H9 (cell line): ENCODE measurements at regions not wholly inside any gene's neighbourhood (a gene's known extent, or its start where the extent isn't known, plus 50 kb on each side); places are given as distances from the start of the nearest gene placed in this dataset.

Experiments
- DNase-seq: peaks from one replicate; pipeline ENCODE4 v3.0.0-alpha.2; 2017
- H2AFZ ChIP-seq: one replicate; pipeline ENCODE4 v1.6.1; 2013; ENCODE audit warnings: mild to moderate bottlenecking, low read length, control low read depth, moderate library complexity
- H2AK5ac ChIP-seq: 2 replicates; pipeline ENCODE4 v1.6.1; 2013; ENCODE audit warnings: low read length, control low read depth, mixed read lengths; ENCODE audit not compliant: insufficient read length
- H2BK120ac ChIP-seq: one replicate; pipeline ENCODE4 v1.6.1; 2013; ENCODE audit warnings: low read depth, mild to moderate bottlenecking, low read length, control low read depth, inconsistent platforms; ENCODE audit not compliant: poor library complexity, severe bottlenecking
- H2BK12ac ChIP-seq: 2 replicates; pipeline ENCODE4 v1.6.1; 2013; ENCODE audit warnings: low read length, control low read depth, mixed read lengths, low read depth; ENCODE audit not compliant: insufficient read length
- H2BK15ac ChIP-seq: 2 replicates; pipeline ENCODE4 v1.6.1; 2013; ENCODE audit warnings: low read depth, low read length, control low read depth
- H2BK20ac ChIP-seq: one replicate; pipeline ENCODE4 v1.6.1; 2013; ENCODE audit warnings: low read depth, mild to moderate bottlenecking, low read length, control low read depth, inconsistent platforms; ENCODE audit not compliant: poor library complexity, severe bottlenecking
- H2BK5ac ChIP-seq: 2 replicates; pipeline ENCODE4 v1.6.1; 2013; ENCODE audit warnings: low read length, control low read depth, mixed read lengths; ENCODE audit not compliant: insufficient read length
- H3K14ac ChIP-seq: 2 replicates; pipeline ENCODE4 v1.6.1; 2013; ENCODE audit warnings: low read length, control low read depth; ENCODE audit not compliant: insufficient read depth
- H3K18ac ChIP-seq: 2 replicates; pipeline ENCODE4 v1.6.1; 2013; ENCODE audit warnings: low read depth, mild to moderate bottlenecking, mixed read lengths, low read length, control low read depth; ENCODE audit not compliant: insufficient read length
- H3K23ac ChIP-seq: 2 replicates; pipeline ENCODE4 v1.6.1; 2013; ENCODE audit warnings: low read length, control low read depth, mixed read lengths, low read depth; ENCODE audit not compliant: insufficient read length
- H3K23me2 ChIP-seq: 2 replicates; pipeline ENCODE4 v1.6.1; 2013; ENCODE audit warnings: low read depth, mild to moderate bottlenecking, mixed read lengths, low read length, control low read depth; ENCODE audit not compliant: insufficient read length, poor library complexity, severe bottlenecking
- H3K27ac ChIP-seq: 2 replicates; pipeline ENCODE4 v1.5.1; 2013; ENCODE audit warnings: low read length, control low read depth, mixed read lengths, low read depth; ENCODE audit not compliant: insufficient read length
- H3K27me3 ChIP-seq: 2 replicates; pipeline ENCODE4 v1.6.1; 2013; ENCODE audit warnings: low read length, control low read depth, inconsistent platforms; ENCODE audit not compliant: insufficient read depth
- H3K4ac ChIP-seq: 2 replicates; pipeline ENCODE4 v1.6.1; 2013; ENCODE audit warnings: low read depth, mild to moderate bottlenecking, control low read depth, inconsistent platforms, low read length, moderate library complexity
- H3K4me1 ChIP-seq: 2 replicates; pipeline ENCODE4 v1.6.1; 2013; ENCODE audit warnings: low read length, control low read depth, inconsistent platforms; ENCODE audit not compliant: insufficient read depth
- H3K4me2 ChIP-seq: 2 replicates; pipeline ENCODE4 v1.6.1; 2013; ENCODE audit warnings: low read length, control low read depth, mixed read lengths; ENCODE audit not compliant: insufficient read length, insufficient read depth
- H3K56ac ChIP-seq: 2 replicates; pipeline ENCODE4 v1.6.1; 2013; ENCODE audit warnings: low read depth, mild to moderate bottlenecking, mixed read lengths, low read length, control low read depth; ENCODE audit not compliant: insufficient read length
- H3K79me1 ChIP-seq: 2 replicates; pipeline ENCODE4 v1.6.1; 2013; ENCODE audit warnings: low read depth, mild to moderate bottlenecking, moderate library complexity, low read length, control low read depth, inconsistent platforms; ENCODE audit not compliant: insufficient read depth, poor library complexity, severe bottlenecking
- H3K79me2 ChIP-seq: 2 replicates; pipeline ENCODE4 v1.6.1; 2013; ENCODE audit warnings: low read length, control low read depth, inconsistent platforms; ENCODE audit not compliant: insufficient read depth
- H3K9ac ChIP-seq: 2 replicates; pipeline ENCODE4 v1.6.1; 2013; ENCODE audit warnings: low read length, control low read depth, mixed read lengths; ENCODE audit not compliant: insufficient read length; ENCODE audit errors: extremely low read depth
- H3K9me3 ChIP-seq: one replicate; pipeline ENCODE4 v1.6.1; 2013; ENCODE audit warnings: low read depth, low read length, inconsistent platforms; ENCODE audit not compliant: control insufficient read depth
- H3T11ph ChIP-seq: one replicate; pipeline ENCODE4 v1.6.1; 2013; ENCODE audit warnings: mild to moderate bottlenecking, low read length, control low read depth, inconsistent platforms
- H4K20me1 ChIP-seq: one replicate; pipeline ENCODE4 v1.6.1; 2013; ENCODE audit not compliant: control insufficient read depth, insufficient read length, insufficient read depth
- H4K5ac ChIP-seq: 2 replicates; pipeline ENCODE4 v1.6.1; 2013; ENCODE audit warnings: low read depth, mild to moderate bottlenecking, mixed read lengths, low read length, control low read depth; ENCODE audit not compliant: insufficient read length
- H4K8ac ChIP-seq: replicated peaks from 2 replicates; pipeline ENCODE4 v1.6.1; 2013; ENCODE audit warnings: low read length, control low read depth, mixed read lengths, low read depth; ENCODE audit not compliant: insufficient read length
- H4K91ac ChIP-seq: 2 replicates; pipeline ENCODE4 v1.6.1; 2013; ENCODE audit warnings: low read depth, mild to moderate bottlenecking, moderate library complexity, mixed read lengths, low read length, control low read depth; ENCODE audit not compliant: insufficient read length
- H3K27ac Mint-ChIP-seq, 3 experiments: 2 replicates in 2 of 3; 3 replicates in 1 of 3; pipeline ENCODE4 v1.8.0; 2020 to 2021; ENCODE audit warnings: mixed read lengths in 3 of 3, mild to moderate bottlenecking in 1 of 3, moderate library complexity in 1 of 3
- H3K27me3 Mint-ChIP-seq: 2 replicates; pipeline ENCODE4 v1.8.0; 2021; ENCODE audit warnings: low read depth, mild to moderate bottlenecking, moderate library complexity, mixed read lengths
- H3K36me3 Mint-ChIP-seq, 3 experiments: 2 replicates in 2 of 3; 3 replicates in 1 of 3; pipeline ENCODE4 v1.8.0; 2020 to 2021; ENCODE audit warnings: low read depth in 3 of 3, mixed read lengths in 3 of 3; ENCODE audit not compliant: insufficient read depth in 1 of 3
- H3K4me1 Mint-ChIP-seq, 2 experiments: 2 replicates each; pipeline ENCODE4 v1.8.0; 2020; ENCODE audit warnings: mixed read lengths in 2 of 2
- H3K4me3 Mint-ChIP-seq, 2 experiments: 2 replicates in 1 of 2; 3 replicates in 1 of 2; pipeline ENCODE4 v1.8.0; 2020 to 2021; ENCODE audit warnings: mild to moderate bottlenecking in 2 of 2, mixed read lengths in 2 of 2, moderate library complexity in 1 of 2
- H3K9me3 Mint-ChIP-seq, 2 experiments: 2 replicates in 1 of 2; 3 replicates in 1 of 2; pipeline ENCODE4 v1.8.0; 2020; ENCODE audit warnings: mild to moderate bottlenecking in 2 of 2, mixed read lengths in 2 of 2, moderate library complexity in 1 of 2
- WGBS: extraction: QIAGEN DNeasy Blood & Tissue Kit; methylation state at CpG from one replicate; pipeline ENCODE4 v1.1.7; 2013; ENCODE audit warnings: missing lambda C conversion rate, low lambda C conversion rate, mixed read lengths; ENCODE audit not compliant: insufficient read length; ENCODE audit errors: extremely low coverage; 5-methylcytosine and 5-hydroxymethylcytosine counted together
- TF ChIP-seq, protein P1 (sequence below): fragments of 200-600 bp; sonication (generic); conservative IDR thresholded peaks from 3 replicates; pipeline ENCODE4 v1.8.0; 2021; ENCODE audit warnings: antibody characterized with exemption, mild to moderate bottlenecking

DNA sequence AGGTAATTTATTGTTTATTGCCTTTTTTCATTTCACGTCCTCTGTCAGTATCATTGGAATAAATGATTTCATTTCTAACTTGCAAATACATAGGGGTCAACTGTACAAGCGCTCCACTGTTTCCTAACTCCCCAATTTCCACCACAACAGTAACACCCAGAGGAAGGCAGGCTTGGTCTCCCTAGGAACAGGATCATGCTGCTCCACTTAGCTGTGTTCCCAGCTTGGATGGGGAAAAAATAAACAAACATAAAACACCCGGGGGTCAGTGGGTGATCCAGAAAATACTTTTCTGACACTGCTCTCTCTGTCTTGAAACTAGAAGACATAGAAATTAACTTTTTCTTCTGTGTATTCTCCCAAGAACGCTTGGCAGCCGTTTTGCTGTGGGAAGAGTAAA, 772.5 kb downstream of the TRIML1 start:
- H3K23ac ChIP-seq: no peak overlapping the region
- no peak overlapping the region for H3K4me2 ChIP-seq
- Mint-ChIP-seq H3K9me3 (peaks cover 27 to 30% of the 10 kb centered on the region in 2 experiments), H3K27me3 (no peaks in the 10 kb centered on the region), H3K36me3 (peaks cover 8 to 31% (median 19%) of the 10 kb centered on the region in 3 experiments; a peak in 6 of 7 replicates), H3K4me3 (no peak overlapping the region), H3K4me1 (no peaks in the 10 kb centered on the region), H3K27ac (no peak overlapping the region; a peak in 1 of 7 replicates)
- TF ChIP-seq, protein P1, sequence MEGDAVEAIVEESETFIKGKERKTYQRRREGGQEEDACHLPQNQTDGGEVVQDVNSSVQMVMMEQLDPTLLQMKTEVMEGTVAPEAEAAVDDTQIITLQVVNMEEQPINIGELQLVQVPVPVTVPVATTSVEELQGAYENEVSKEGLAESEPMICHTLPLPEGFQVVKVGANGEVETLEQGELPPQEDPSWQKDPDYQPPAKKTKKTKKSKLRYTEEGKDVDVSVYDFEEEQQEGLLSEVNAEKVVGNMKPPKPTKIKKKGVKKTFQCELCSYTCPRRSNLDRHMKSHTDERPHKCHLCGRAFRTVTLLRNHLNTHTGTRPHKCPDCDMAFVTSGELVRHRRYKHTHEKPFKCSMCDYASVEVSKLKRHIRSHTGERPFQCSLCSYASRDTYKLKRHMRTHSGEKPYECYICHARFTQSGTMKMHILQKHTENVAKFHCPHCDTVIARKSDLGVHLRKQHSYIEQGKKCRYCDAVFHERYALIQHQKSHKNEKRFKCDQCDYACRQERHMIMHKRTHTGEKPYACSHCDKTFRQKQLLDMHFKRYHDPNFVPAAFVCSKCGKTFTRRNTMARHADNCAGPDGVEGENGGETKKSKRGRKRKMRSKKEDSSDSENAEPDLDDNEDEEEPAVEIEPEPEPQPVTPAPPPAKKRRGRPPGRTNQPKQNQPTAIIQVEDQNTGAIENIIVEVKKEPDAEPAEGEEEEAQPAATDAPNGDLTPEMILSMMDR: no peak
- no peaks in the 10 kb centered on the region for H3K79me2 ChIP-seq
- H4K8ac ChIP-seq: no peak overlapping the region
- no peak overlapping the region for H3K56ac ChIP-seq
- no peaks in the 10 kb centered on the region for H4K20me1 ChIP-seq
- H3K9ac ChIP-seq: no peak overlapping the region
- H3K18ac ChIP-seq: no peak overlapping the region
- H2BK20ac ChIP-seq: no peak overlapping the region
- no peak overlapping the region for H2BK5ac ChIP-seq
- DNase-seq: no peak
- no peak overlapping the region for H3T11ph ChIP-seq
- no peak overlapping the region for H2BK12ac ChIP-seq
- H3K27me3 ChIP-seq: no peaks in the 10 kb centered on the region
- WGBS: no CpG with 5 or more reads among the region's 5 CpGs
- H3K27ac ChIP-seq: no peak overlapping the region
- no peaks in the 10 kb centered on the region for H3K23me2 ChIP-seq
- no peak overlapping the region for H2BK15ac ChIP-seq
- H3K79me1 ChIP-seq: no peaks in the 10 kb centered on the region
- no peak overlapping the region for H3K14ac ChIP-seq
- no peak overlapping the region for H4K5ac ChIP-seq
- no peaks in the 10 kb centered on the region for H3K9me3 ChIP-seq
- H2AK5ac ChIP-seq: no peak overlapping the region
- H2AFZ ChIP-seq: no peak overlapping the region
- no peaks in the 10 kb centered on the region for H3K4me1 ChIP-seq
- H4K91ac ChIP-seq: no peak overlapping the region
- H2BK120ac ChIP-seq: no peak overlapping the region
- no peak overlapping the region for H3K4ac ChIP-seq
